OCI-LY3 (cell line): ENCODE measurements at regions not wholly inside any gene's neighbourhood (a gene's known extent, or its start where the extent isn't known, plus 50 kb on each side); places are given as distances from the start of the nearest gene placed in this dataset.

ENCODE experiments used
- H2AFZ ChIP-seq: fragments of 200-600, 300-600 bp; shearing (Covaris generic); 2 replicates; pipeline ENCODE4 v1.6.0; 2014; ENCODE audit warnings: antibody characterized with exemption, low read depth, low read length
- H3K27ac ChIP-seq: fragments of 200-600, 300-600 bp; sonication (generic); 2 replicates; pipeline ENCODE4 v1.5.1; 2014; ENCODE audit warnings: mild to moderate bottlenecking, low read length, moderate library complexity, mixed read lengths
- H3K27me3 ChIP-seq: fragments of 200-600, 300-600 bp; sonication (generic); 2 replicates; pipeline ENCODE4 v1.6.1; 2014; ENCODE audit warnings: low read depth, low read length, mixed read lengths
- H3K36me3 ChIP-seq: fragments of 200-600, 300-600 bp; sonication (generic); replicated peaks from 2 replicates; pipeline ENCODE3; 2014; ENCODE audit warnings: low read depth, low read length, mixed read lengths
- H3K4me1 ChIP-seq: fragments of 300-600, 200-600 bp; sonication (generic); 2 replicates; pipeline ENCODE4 v1.6.1; 2014; ENCODE audit warnings: low read length, mixed read lengths
- H3K4me2 ChIP-seq: fragments of 200-600, 300-600 bp; sonication (generic); 2 replicates; pipeline ENCODE4 v1.6.1; 2014; ENCODE audit warnings: low read length, mixed read lengths
- H3K4me3 ChIP-seq: fragments of 300-600, 200-600 bp; sonication (generic); 2 replicates; pipeline ENCODE4 v1.5.1; 2014; ENCODE audit warnings: antibody characterized with exemption, mild to moderate bottlenecking, low read length, moderate library complexity
- H3K79me2 ChIP-seq: fragments of 300-600, 200-600 bp; shearing (Covaris generic); 2 replicates; pipeline ENCODE4 v1.6.1; 2014; ENCODE audit warnings: mild to moderate bottlenecking, low read length, mixed read lengths
- H3K9ac ChIP-seq: fragments of 300-600, 200-600 bp; shearing (Covaris generic); 2 replicates; pipeline ENCODE4 v1.6.0; 2014; ENCODE audit warnings: mild to moderate bottlenecking, low read length, moderate library complexity
- H3K9me3 ChIP-seq: fragments of 200-600, 300-600 bp; shearing (Covaris generic); 2 replicates; pipeline ENCODE4 v1.6.1; 2014; ENCODE audit warnings: low read length, mixed read lengths; ENCODE audit not compliant: insufficient read depth
- H4K20me1 ChIP-seq: fragments of 200-600, 300-600 bp; sonication (generic); 2 replicates; pipeline ENCODE4 v1.6.1; 2016; ENCODE audit warnings: low read length, mixed read lengths; ENCODE audit not compliant: insufficient read depth
- EZH2phosphoT487 ChIP-seq: fragments of 200-600 bp; shearing (Covaris generic); IDR thresholded peaks from 2 replicates; pipeline ENCODE4 v1.6.1; 2018; ENCODE audit warnings: antibody characterized with exemption, mixed run types, low read depth
- TF ChIP-seq, protein P1 (sequence below): fragments of 200-600, 300-600 bp; sonication (generic); IDR thresholded peaks from 2 replicates; pipeline ENCODE4 v1.5.1; 2014; ENCODE audit warnings: antibody characterized with exemption, low read length, low read depth

DNA sequence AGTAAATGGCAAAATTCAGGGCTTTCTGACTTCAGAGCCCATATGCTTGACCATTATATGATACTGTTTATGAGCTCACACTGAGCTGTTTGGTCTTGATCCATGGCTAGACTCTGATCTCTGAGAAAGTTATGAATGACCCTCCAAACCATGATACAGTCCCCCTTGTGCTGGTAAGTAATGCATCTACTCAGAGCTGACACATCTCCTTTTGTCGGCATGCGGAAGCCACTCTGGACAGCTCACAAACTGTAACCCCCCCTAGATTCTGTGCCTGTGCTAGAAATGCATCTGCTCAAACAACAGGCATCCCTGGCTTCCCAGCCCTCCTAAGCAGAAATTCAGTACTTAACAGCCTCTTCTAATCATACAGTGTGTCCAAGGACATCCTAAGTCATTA, 150.8 kb upstream of the RAG2 start:
- Histone ChIP-seq H3K4me1 (peaks cover 20% of the 10 kb centered on the region), H3K27ac (no peak overlapping the region), H3K79me2 (no peaks in the 10 kb centered on the region), H3K9ac (no peak overlapping the region), H3K4me3 (no peak overlapping the region), H3K9me3 (no peaks in the 10 kb centered on the region), H3K36me3 (no peaks in the 10 kb centered on the region), H3K27me3 (peaks cover 35% of the 10 kb centered on the region), H4K20me1 (no peaks in the 10 kb centered on the region), H3K4me2 (no peak overlapping the region), H2AFZ (no peak overlapping the region)
- no peak for TF ChIP-seq EZH2phosphoT487

DNA sequence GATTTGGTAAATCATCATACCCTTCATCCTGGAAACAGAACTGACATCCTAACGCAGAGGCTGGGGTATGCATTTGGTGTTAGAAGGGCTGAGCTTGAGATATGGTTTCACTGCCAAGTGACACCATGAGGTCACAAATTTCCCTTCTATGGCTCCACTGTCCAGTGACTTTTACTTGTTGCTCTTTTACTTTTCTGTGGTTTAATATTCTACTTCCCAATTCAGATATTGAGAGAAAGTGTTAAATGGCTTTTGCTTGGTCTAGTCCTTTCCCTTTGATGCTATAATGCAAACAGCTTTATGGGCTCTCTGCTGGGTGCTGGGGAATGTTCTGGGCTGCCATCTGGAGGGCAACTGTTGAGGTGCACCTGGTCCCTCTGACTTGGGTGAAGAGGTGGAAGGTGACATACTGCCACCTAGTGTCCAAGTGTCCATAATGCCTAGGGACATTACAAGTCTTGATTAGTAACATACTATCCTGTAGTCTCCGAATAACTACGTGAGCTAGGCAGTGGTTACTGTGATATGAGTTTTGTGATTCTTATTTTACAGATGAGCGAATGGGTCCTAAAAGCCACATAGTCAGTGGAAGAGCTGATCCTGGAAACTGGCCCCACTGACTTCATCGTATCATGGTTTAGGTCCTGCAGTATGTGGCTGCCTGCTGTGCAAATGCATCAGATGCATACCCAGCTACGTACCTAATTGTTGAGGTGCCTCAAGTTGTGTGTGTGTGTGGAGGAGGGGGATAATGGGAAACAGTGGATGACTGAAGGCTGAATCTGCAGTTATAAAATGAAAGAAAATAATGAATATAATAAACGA, 149.1 kb upstream of the RAG2 start:
- no peaks in the 10 kb centered on the region for H3K79me2 ChIP-seq
- no peaks in the 10 kb centered on the region for H3K9me3 ChIP-seq
- TF ChIP-seq EZH2phosphoT487 = no peak
- TF ChIP-seq, protein P1, sequence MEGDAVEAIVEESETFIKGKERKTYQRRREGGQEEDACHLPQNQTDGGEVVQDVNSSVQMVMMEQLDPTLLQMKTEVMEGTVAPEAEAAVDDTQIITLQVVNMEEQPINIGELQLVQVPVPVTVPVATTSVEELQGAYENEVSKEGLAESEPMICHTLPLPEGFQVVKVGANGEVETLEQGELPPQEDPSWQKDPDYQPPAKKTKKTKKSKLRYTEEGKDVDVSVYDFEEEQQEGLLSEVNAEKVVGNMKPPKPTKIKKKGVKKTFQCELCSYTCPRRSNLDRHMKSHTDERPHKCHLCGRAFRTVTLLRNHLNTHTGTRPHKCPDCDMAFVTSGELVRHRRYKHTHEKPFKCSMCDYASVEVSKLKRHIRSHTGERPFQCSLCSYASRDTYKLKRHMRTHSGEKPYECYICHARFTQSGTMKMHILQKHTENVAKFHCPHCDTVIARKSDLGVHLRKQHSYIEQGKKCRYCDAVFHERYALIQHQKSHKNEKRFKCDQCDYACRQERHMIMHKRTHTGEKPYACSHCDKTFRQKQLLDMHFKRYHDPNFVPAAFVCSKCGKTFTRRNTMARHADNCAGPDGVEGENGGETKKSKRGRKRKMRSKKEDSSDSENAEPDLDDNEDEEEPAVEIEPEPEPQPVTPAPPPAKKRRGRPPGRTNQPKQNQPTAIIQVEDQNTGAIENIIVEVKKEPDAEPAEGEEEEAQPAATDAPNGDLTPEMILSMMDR = peak; percentile 100
- H3K27ac ChIP-seq = no peak overlapping the region
- H4K20me1 ChIP-seq = no peaks in the 10 kb centered on the region
- peaks cover 31% of the 10 kb centered on the region for H3K27me3 ChIP-seq
- H3K9ac ChIP-seq = no peak overlapping the region
- peaks cover 36% of the 10 kb centered on the region for H3K4me1 ChIP-seq
- H3K36me3 ChIP-seq = no peaks in the 10 kb centered on the region
- peak overlapping the region; percentile 74 for H3K4me2 ChIP-seq
- H3K4me3 ChIP-seq = peak overlapping the region; percentile 36; the same call in 1 of the 2 replicates
- H2AFZ ChIP-seq = peak overlapping the region; percentile 43; the same call in 1 of the 2 replicates

DNA sequence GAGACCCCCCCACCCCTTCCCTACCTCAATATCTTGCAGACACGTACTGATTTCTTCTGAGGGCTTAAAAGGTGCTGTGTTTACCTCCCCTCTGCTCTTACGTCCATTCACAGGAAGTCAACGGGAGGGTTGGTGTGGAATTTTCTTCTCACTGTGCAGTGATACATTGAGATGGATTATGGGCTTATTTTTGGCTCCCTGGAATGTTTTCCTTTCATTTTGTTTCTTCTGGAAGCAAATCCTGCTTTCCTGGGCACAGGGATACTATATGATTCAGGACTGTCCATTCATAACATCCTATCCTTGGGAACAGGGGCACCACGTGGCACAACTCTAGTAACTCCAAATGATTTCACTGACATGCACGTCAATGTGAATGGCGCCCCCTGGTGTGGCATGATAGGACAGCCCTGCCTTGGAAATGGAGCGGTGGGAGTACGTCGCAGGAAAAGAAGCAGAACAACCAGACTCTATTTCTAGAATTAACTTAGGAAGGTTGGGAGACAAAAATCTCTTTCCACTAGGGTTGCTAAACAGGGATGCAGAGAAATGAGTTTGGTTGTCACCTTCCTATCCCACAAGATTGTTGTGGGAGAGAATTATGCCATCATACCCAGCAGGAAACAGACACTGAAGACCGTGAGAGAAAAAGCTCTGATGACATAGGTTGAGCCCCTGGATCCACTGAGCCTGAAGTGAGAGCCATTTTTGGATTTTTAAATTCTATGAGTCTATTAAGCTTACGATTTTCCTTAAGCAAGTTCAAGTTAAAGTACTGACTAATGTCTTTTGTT, 146.5 kb upstream of the RAG2 start:
- peak overlapping the region; percentile 78 for H3K4me2 ChIP-seq
- H3K36me3 ChIP-seq = no peaks in the 10 kb centered on the region
- TF ChIP-seq EZH2phosphoT487 = no peak
- TF ChIP-seq, protein P1 = peak; percentile 96
- H3K27me3 ChIP-seq = peaks cover 15% of the 10 kb centered on the region
- no peaks in the 10 kb centered on the region for H3K9me3 ChIP-seq
- no peaks in the 10 kb centered on the region for H3K79me2 ChIP-seq
- no peaks in the 10 kb centered on the region for H4K20me1 ChIP-seq
- peaks cover 46% of the 10 kb centered on the region for H3K4me1 ChIP-seq
- H3K4me3 ChIP-seq = peak overlapping the region; percentile 57
- peak overlapping the region; percentile 35; the same call in 1 of the 2 replicates for H3K9ac ChIP-seq
- H3K27ac ChIP-seq = peak overlapping the region; percentile 56
- peak overlapping the region; percentile 83 for H2AFZ ChIP-seq

DNA sequence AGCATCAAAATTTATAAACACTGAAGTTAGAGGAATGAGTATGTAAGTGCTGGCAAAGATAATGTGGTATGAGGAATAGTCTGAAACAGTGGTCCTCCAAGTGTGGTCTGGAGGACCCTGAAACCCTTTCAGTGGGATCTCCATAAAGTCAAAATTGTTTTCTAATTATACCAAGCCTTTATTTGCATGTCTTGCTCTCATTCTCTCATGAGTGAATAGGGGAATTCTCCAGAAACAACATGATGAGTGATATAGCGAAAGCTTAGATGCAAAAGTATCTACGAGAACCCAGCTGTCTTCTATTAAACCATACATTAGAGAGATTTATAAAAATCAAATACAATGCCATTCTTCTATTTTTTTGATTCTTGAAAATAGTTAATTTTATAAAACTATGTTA, 145.0 kb upstream of the RAG2 start:
- Histone ChIP-seq H3K9ac (peak overlapping the region; percentile 7; the same call in 1 of the 2 replicates), H3K36me3 (no peaks in the 10 kb centered on the region), H3K27ac (peak overlapping the region; percentile 56; the same call in 1 of the 2 replicates), H3K27me3 (peaks cover 4% of the 10 kb centered on the region; the same call in 1 of the 2 replicates), H3K4me1 (peaks cover 58% of the 10 kb centered on the region), H2AFZ (no peak overlapping the region), H3K4me3 (peak overlapping the region; percentile 57; the same call in 1 of the 2 replicates), H3K9me3 (no peaks in the 10 kb centered on the region), H3K79me2 (no peaks in the 10 kb centered on the region), H4K20me1 (no peaks in the 10 kb centered on the region), H3K4me2 (peak overlapping the region; percentile 78)
- no peak for TF ChIP-seq EZH2phosphoT487
- TF ChIP-seq, protein P1 = no peak
